Mesodermal cell (in vitro differentiated cells): ENCODE measurements at regions not wholly inside any gene's neighbourhood (a gene's known extent, or its start where the extent isn't known, plus 50 kb on each side); places are given as distances from the start of the nearest gene placed in this dataset.

Source experiments
- H3K27ac ChIP-seq: 2 replicates; pipeline ENCODE4 v1.7.0; 2013; ENCODE audit warnings: mild to moderate bottlenecking, low read depth, low read length, moderate library complexity; ENCODE audit not compliant: severe bottlenecking
- H3K36me3 ChIP-seq: 2 replicates; pipeline ENCODE4 v1.7.1; 2013; ENCODE audit warnings: mild to moderate bottlenecking, low read length, moderate library complexity; ENCODE audit not compliant: control insufficient read depth, insufficient read depth
- H3K4me1 ChIP-seq: one replicate; pipeline ENCODE4 v1.7.1; 2013; ENCODE audit warnings: mild to moderate bottlenecking, low read length; ENCODE audit not compliant: insufficient read depth, control insufficient read depth, poor library complexity, severe bottlenecking
- H3K4me3 ChIP-seq: 2 replicates; pipeline ENCODE4 v1.7.0; 2013; ENCODE audit warnings: low read length, control low read depth, mild to moderate bottlenecking; ENCODE audit not compliant: insufficient read depth, poor library complexity, severe bottlenecking; ENCODE audit errors: extremely low read depth
- H3K9me3 ChIP-seq: 2 replicates; pipeline ENCODE4 v1.7.1; 2013; ENCODE audit warnings: mild to moderate bottlenecking, low read length, moderate library complexity; ENCODE audit not compliant: control insufficient read depth
- WGBS, 2 experiments: methylation state at CpG; one replicate each; pipeline ENCODE4 v1.1.5; 2013; ENCODE audit warnings: missing lambda C conversion rate in 2 of 2; ENCODE audit not compliant: insufficient coverage in 2 of 2; 5-methylcytosine and 5-hydroxymethylcytosine counted together

DNA sequence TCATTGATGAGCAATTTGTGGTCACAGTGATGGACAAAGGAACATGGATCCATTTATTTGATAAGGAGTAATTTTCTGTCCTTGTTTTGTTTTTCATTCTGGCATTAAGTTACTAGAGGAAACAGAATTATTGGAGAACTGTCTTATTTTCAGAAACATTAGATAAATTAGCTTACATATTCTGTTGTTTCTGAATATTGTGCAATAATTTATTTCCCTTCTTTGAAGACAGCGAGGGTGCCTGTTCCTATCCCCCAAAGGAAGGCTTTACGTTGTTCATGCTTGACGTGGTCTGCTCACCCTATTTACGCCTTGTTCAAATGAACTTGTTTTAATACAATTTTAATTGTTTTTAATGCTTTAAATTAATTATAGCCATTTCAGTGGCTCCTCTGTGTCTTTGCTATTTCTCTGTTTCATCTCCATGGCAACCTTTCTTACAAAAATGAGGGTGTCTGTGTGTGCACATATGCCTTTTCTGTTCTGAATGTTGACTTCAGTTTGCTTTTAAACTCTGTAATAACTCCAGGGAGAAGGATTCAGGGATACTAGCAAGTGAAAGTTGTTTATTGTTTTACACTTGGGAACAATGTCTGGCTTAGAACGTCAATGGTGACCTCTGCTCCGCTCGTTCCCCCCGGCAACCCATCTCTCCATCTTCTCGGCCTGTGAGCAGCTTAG lies 138.3 kb upstream of the PLET1 start:
- WGBS, 2 experiments: 100% methylated on average over 3 of the region's 9 CpGs; no CpG with 5 or more reads in 1 of the 2 experiments
- no peaks in the 10 kb centered on the region for H3K36me3 ChIP-seq
- no peaks in the 10 kb centered on the region for H3K4me1 ChIP-seq
- no peaks in the 10 kb centered on the region for H3K9me3 ChIP-seq
- no peak overlapping the region for H3K27ac ChIP-seq
- no peak overlapping the region for H3K4me3 ChIP-seq

DNA sequence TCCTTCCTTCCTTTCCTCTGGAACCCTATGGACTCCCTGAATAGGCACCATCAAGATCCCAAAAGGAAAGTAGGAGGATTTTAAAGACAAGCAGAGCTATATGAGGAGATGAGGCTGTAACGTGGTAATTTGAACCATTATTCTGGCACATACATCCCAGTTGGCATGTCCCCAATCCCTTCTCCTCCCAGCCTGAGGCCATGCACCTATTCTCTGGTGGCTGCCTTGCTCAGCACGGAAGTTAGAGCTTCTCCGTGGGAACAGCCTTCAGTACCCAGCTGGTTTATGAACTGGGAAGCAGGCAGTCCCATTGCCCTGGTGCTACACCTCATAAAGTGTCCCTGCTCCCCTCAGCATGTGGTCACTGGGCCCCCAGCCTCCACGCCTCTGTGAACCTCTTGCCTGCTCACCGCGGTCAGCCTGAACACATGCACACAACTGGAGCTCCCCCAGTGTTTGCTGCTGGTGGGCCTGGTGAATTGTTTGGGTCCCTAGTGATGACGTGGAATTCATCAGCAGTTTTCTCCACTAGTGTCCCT lies 139.9 kb upstream of the PLET1 start:
- Histone ChIP-seq H3K4me1 (no peaks in the 10 kb centered on the region), H3K9me3 (no peaks in the 10 kb centered on the region), H3K36me3 (no peaks in the 10 kb centered on the region), H3K27ac (no peak overlapping the region), H3K4me3 (no peak overlapping the region)
- WGBS, 2 experiments: 88 to 98% methylated on average over 6 of the region's 7 CpGs

DNA sequence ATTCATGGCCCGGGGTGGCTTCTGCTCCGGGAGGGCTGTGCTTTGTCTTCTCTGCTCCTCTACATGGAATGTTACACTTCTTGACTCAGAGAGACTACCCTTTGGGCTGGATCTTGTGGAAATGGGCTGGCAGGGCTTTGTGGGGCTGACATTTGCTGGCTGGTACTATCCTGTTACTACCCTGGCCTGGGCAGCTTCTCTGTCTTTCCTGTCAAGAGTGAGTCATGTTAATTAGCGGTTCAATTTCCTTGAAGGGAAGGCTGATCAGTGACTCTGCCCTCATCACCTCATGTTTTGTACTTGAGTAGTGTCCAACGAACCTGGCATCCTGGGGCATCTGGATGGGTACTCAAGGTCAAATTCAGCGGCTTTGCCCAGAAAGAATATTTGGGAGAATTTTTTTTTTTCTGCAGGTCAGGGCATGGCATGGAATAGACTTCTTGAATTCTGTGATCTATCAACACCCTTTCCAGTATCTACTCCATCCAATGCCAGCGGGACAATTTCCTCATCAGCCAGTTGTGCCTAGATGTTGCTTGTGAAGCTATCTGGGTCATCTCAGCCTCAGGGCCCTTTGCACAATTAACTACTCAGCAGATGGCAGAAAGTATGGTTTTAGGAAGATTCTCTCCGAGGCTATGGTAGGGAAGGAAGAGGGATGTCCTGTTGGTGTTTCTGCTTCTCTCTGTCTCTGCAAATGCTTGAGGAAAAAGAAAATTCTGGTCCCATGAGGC lies 140.5 kb upstream of the PLET1 start:
- Histone ChIP-seq H3K9me3 (no peaks in the 10 kb centered on the region), H3K36me3 (no peaks in the 10 kb centered on the region), H3K4me1 (no peaks in the 10 kb centered on the region), H3K27ac (no peak overlapping the region), H3K4me3 (no peak overlapping the region)
- 69 to 92% methylated on average over 4 to 5 of the region's 7 CpGs for WGBS, 2 experiments

DNA sequence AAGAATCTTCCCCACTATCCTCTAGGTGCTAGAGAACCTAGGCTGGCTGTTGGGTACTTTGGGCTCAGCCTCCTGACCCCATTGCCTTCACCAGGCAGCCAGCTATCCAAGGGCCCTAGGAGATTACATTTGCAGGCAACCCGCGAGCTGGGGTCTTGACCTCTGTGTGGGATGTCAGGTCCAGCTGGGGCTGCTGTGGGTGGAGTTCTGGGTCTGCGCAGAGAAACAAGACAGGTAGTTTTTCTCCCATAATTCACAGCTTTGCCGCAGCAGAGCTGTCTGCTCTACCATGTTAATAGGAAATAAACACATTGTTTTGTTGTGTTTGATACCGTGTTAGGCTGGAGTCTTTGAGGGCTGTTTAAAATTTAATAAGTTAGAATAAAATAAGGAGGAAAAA lies 142.8 kb upstream of the PLET1 start:
- Histone ChIP-seq H3K36me3 (no peaks in the 10 kb centered on the region), H3K4me1 (no peaks in the 10 kb centered on the region), H3K27ac (no peak overlapping the region), H3K9me3 (no peaks in the 10 kb centered on the region), H3K4me3 (no peak overlapping the region)
- WGBS, 2 experiments: 97% methylated on average over 5 of the region's 5 CpGs; no CpG with 5 or more reads in 1 of the 2 experiments

DNA sequence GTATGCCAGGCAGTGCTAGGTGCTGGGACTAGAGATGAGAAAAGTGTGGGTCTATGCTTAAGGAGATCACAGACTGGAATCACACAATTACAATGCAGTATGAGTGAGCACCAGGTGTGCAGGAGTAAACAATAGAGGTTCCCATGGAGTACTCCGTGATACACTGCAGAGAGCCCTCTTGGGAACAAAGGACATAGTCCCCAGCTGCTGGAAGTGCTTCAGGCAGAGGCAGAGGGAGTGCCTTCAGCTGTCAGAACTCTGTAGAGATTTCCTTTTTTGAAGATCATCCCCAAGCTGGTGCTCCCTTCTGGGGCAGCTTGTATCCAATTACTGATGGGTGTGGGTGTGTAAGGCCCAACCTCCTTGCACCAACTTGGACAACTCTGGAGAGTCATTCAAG lies 143.5 kb upstream of the PLET1 start:
- no peaks in the 10 kb centered on the region for H3K4me1 ChIP-seq
- WGBS, 2 experiments: 60 to 80% methylated on average over 1 of the region's 1 CpG
- H3K4me3 ChIP-seq: no peak overlapping the region
- no peaks in the 10 kb centered on the region for H3K9me3 ChIP-seq
- no peak overlapping the region for H3K27ac ChIP-seq
- H3K36me3 ChIP-seq: no peaks in the 10 kb centered on the region

DNA sequence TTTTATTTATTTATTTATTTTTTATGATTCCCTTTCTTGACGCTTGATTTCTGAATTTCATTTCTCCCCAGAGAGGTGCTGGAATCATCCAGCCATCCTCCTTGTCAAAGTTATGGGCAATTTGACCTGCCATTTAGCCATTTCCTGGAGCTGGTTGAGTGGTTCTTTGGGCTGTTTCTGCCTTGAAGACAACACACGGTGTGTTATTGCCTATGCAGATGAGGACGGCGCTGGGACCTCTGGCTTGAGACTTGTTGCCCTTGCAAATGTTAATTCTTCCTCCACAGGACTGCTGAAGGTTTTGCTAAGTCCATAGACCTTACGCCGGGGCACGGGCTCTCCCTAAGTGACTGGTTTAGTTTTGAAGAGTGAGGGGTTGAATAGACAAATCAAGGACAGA lies 147.9 kb upstream of the PLET1 start:
- Histone ChIP-seq H3K4me3 (no peak overlapping the region), H3K36me3 (no peaks in the 10 kb centered on the region), H3K27ac (no peak overlapping the region), H3K4me1 (no peaks in the 10 kb centered on the region), H3K9me3 (no peaks in the 10 kb centered on the region)
- WGBS, 2 experiments: 21% methylated on average over 3 of the region's 7 CpGs

DNA sequence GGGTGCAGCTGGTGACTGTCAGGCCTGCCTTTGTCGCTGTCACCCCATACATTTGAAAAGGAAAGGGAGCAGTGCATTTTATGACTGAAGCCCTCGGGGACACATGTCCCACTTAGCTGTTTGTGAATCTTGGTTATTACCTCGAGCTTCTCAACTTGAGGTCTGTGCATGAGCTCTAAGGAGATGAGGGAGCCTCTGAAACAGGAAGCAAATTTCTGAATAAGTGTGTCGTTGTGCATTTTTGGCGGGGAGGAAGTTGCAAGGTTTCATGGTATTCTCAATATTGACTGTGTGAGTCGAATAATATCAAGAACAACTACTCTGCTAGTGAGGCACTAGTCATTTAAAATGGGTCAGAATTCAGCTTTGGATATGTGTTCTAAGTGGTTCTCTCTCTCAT lies 149.7 kb upstream of the PLET1 start:
- H3K4me3 ChIP-seq: no peak overlapping the region
- H3K36me3 ChIP-seq: no peaks in the 10 kb centered on the region
- H3K4me1 ChIP-seq: no peaks in the 10 kb centered on the region
- no peak overlapping the region for H3K27ac ChIP-seq
- H3K9me3 ChIP-seq: no peaks in the 10 kb centered on the region
- 84 to 89% methylated on average over 4 to 6 of the region's 6 CpGs for WGBS, 2 experiments

DNA sequence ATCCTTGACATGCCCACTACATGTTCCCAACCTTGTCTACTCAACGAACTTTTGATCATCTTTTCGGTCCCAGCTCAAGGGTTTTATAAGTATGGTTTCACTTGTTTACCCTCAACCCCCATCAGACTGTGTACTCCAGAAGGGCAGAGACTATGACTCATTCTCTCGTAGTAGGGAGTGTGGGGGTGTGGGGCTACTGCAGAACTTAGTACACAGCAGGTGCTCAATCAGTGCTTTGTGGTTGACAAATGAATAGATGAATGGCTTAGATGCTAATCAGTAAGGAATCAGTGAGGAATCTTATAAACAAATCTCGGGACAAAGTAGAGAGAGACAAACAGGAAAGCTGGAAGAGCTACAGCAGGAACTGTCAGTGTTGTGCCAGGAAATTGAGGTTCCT lies 151.7 kb upstream of the PLET1 start:
- Histone ChIP-seq H3K36me3 (no peaks in the 10 kb centered on the region), H3K27ac (no peak overlapping the region), H3K4me3 (no peak overlapping the region), H3K9me3 (no peaks in the 10 kb centered on the region), H3K4me1 (no peaks in the 10 kb centered on the region)
- WGBS, 2 experiments: 78 to 79% methylated on average over 1 to 2 of the region's 4 CpGs

DNA sequence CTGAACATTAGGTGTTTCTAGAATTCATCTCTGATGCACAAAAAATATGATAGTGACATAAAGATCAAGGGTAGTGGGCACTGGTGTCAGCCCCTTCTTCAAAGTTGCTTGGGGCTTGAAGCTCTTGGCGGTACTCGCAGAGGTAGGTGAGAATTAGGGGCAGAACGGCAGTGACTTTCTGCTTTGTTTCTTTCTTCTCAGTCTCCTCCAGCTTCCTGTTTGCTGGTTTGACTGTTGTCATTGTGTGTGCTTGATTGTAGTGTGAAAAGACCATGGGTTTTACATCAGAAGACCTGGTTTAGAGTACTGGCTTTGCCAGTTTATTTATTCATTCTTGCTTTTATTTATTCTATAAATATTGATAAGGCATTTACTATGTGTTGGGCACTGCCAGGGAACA lies 156.7 kb upstream of the PLET1 start:
- H3K36me3 ChIP-seq: no peaks in the 10 kb centered on the region
- H3K4me3 ChIP-seq: no peak overlapping the region
- no peaks in the 10 kb centered on the region for H3K4me1 ChIP-seq
- no peak overlapping the region for H3K27ac ChIP-seq
- H3K9me3 ChIP-seq: no peaks in the 10 kb centered on the region
- WGBS, 2 experiments: 74% methylated on average over 2 of the region's 3 CpGs; no CpG with 5 or more reads in 1 of the 2 experiments

DNA sequence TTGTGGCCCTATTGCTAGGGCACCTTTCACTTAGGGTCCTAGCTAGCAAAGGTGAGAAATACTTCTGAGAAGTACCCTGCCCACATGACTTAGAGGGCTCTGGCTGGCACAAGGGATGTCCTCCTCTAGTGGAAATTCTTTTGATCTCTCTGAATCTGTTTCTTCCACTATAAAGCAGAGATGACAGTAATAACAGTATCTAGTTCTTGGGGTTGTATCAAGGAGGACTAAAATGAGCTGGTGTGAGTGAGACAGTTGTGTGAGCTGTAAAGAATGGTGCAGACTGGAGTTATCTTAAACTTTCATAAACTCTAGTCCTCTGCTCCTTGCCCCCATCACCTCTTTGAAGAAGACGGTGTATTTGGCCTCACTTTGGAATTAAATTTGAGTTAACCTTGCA lies 157.8 kb upstream of the PLET1 start:
- no peaks in the 10 kb centered on the region for H3K4me1 ChIP-seq
- no peak overlapping the region for H3K4me3 ChIP-seq
- whole genome bisulfite sequencing, 2 experiments: no CpG with 5 or more reads among the region's 1 CpG
- no peaks in the 10 kb centered on the region for H3K9me3 ChIP-seq
- no peaks in the 10 kb centered on the region for H3K36me3 ChIP-seq
- H3K27ac ChIP-seq: no peak overlapping the region

DNA sequence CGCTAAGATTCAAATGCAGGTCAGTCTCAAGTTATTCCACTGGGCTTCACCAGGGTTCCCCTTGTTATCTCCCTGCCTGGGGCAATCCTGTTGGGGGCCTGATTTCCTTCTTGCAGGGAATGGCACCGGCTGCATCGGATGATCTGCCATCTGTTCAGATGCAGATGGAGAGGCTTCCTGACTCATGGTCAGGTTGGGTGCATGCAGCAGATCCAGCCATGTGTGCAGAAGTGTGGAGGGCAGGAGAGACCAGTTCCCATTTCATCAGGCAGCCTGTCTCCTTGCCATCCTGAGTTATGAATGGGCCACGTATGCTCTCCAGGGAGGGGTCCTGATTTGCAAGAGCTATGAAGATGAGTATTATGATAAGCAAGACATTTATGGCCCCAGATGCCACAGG lies 161.2 kb upstream of the PLET1 start:
- no peak overlapping the region for H3K4me3 ChIP-seq
- 67 to 79% methylated on average over 3 of the region's 4 CpGs for WGBS, 2 experiments

More for the DNA sequence above, 161.2 kb upstream of the PLET1 start:
- Histone ChIP-seq H3K36me3 (no peaks in the 10 kb centered on the region), H3K4me1 (no peaks in the 10 kb centered on the region), H3K9me3 (no peaks in the 10 kb centered on the region), H3K27ac (no peak overlapping the region)
